ENCODE measurements at regions not wholly inside any gene's neighbourhood (a gene's known extent, or its start where the extent isn't known, plus 50 kb on each side); places are given as distances from the start of the nearest gene placed in this dataset.

GRCh38 chr1:193411714-193412113, 225.3 kb upstream of the B3GALT2 start:
- TF ChIP-seq MAFF (IDR thresholded peaks at IDR 0.05; ENCODE audit: low read length), result no peak
- TF ChIP-seq ETV6 (IDR thresholded peaks at IDR 0.05; ENCODE audit: borderline replicate concordance in 1 of 2, low read depth in 2 of 2, low read length in 1 of 2), result no peak
- TF ChIP-seq ETV6 (CRISPR knock-in tag; IDR thresholded peaks at IDR 0.05; ENCODE audit: borderline replicate concordance), result no peak
- TF ChIP-seq ZNF274 (IDR thresholded peaks at IDR 0.05; ENCODE audit: borderline replicate concordance, low read depth, low read length), result no peak
- no peak for TF ChIP-seq SRF (CRISPR knock-in tag; IDR thresholded peaks at IDR 0.05)
- no peak for TF ChIP-seq GABPB1 (CRISPR knock-in tag; IDR thresholded peaks at IDR 0.05)
- no peak for TF ChIP-seq SNRNP70 (optimal IDR thresholded peaks at IDR 0.05; ENCODE audit: low read depth, low read length)

Measured in K562 (cell line).